HEK293 (cell line): ENCODE measurements at regions not wholly inside any gene's neighbourhood (a gene's known extent, or its start where the extent isn't known, plus 50 kb on each side); places are given as distances from the start of the nearest gene placed in this dataset.

Experiments
- CTCF ChIA-PET: fragments of 350-600 bp; formaldehyde crosslinking; extraction: SDS; loops from one replicate; lab custom pipeline; 2021; ENCODE audit warnings: antibody characterized with exemption; lab: Yijun Ruan, JAX
- POLR2A ChIA-PET: fragments of 300-600 bp; formaldehyde crosslinking; extraction: SDS; loops from one replicate; lab custom pipeline; 2020; ENCODE audit warnings: antibody characterized with exemption, inconsistent platforms; lab: Yijun Ruan, JAX
- H3K27ac ChIP-seq: fragments of 200-500 bp; sonication (Bioruptor generic); 2 replicates; pipeline ENCODE4 v1.5.1; 2014; ENCODE audit warnings: low read depth, low read length, control low read depth, inconsistent platforms; ENCODE audit errors: extremely low read depth
- H3K36me3 ChIP-seq, 2 experiments: fragments of 200-500 bp in 1 of 2; sonication (Bioruptor generic) in 1 of 2; 1 replicate in 1 of 2; 2 replicates in 1 of 2; pipeline ENCODE4 v1.5.1; 2014 to 2017; ENCODE audit warnings: inconsistent platforms in 2 of 2, low read length in 2 of 2; ENCODE audit not compliant: control insufficient read depth in 2 of 2, insufficient read depth in 1 of 2
- H3K4me1 ChIP-seq: fragments of 200-500 bp; sonication (Bioruptor generic); 2 replicates; pipeline ENCODE4 v1.5.1; 2014; ENCODE audit warnings: mild to moderate bottlenecking, low read length, inconsistent platforms; ENCODE audit not compliant: control insufficient read depth, insufficient read depth
- H3K4me3 ChIP-seq: 2 replicates; pipeline ENCODE4 v1.5.1; 2011; ENCODE audit warnings: low read depth, mild to moderate bottlenecking, control low read depth, low read length, moderate library complexity
- H3K9me3 ChIP-seq: fragments of 200-500 bp; sonication (Bioruptor generic); 2 replicates; pipeline ENCODE4 v1.5.1; 2014; ENCODE audit warnings: low read depth, low read length, inconsistent platforms; ENCODE audit not compliant: control insufficient read depth, insufficient read depth
- EGR2 ChIP-seq: fragments of 450-650 bp; formaldehyde crosslinking; IDR thresholded peaks from 2 replicates; pipeline ENCODE4 v1.5.1; 2016; ENCODE audit warnings: low read depth, missing biosample characterization, missing genetic modification characterization
- FEZF1 ChIP-seq: fragments of 450-650 bp; formaldehyde crosslinking; IDR thresholded peaks from 2 replicates; pipeline ENCODE4 v1.5.1; 2016; ENCODE audit warnings: missing biosample characterization, missing genetic modification characterization
- GLIS2 ChIP-seq: fragments of 450-650 bp; formaldehyde crosslinking; IDR thresholded peaks from 2 replicates; pipeline ENCODE4 v1.5.1; 2016; ENCODE audit warnings: missing biosample characterization, missing genetic modification characterization
- OSR2 ChIP-seq: fragments of 450-650 bp; formaldehyde crosslinking; IDR thresholded peaks from 2 replicates; pipeline ENCODE4 v1.5.1; 2016; ENCODE audit warnings: missing biosample characterization, missing genetic modification characterization
- OVOL3 ChIP-seq: fragments of 450-650 bp; formaldehyde crosslinking; IDR thresholded peaks from 2 replicates; pipeline ENCODE4 v1.5.1; 2016; ENCODE audit warnings: missing biosample characterization, missing genetic modification characterization
- PRDM10 ChIP-seq: fragments of 450-650 bp; formaldehyde crosslinking; IDR thresholded peaks from 2 replicates; pipeline ENCODE4 v1.5.1; 2016; ENCODE audit warnings: missing biosample characterization, missing genetic modification characterization
- SCRT2 ChIP-seq: fragments of 450-650 bp; formaldehyde crosslinking; IDR thresholded peaks from 2 replicates; pipeline ENCODE4 v1.5.1; 2016; ENCODE audit warnings: missing biosample characterization, missing genetic modification characterization
- TCF7L2 ChIP-seq: IDR thresholded peaks from 2 replicates; pipeline ENCODE4 v1.6.1; 2011; ENCODE audit warnings: low read depth, mild to moderate bottlenecking, inconsistent platforms, low read length, moderate library complexity, borderline replicate concordance
- TSHZ1 ChIP-seq: fragments of 450-650 bp; formaldehyde crosslinking; IDR thresholded peaks from 2 replicates; pipeline ENCODE4 v1.5.1; 2016; ENCODE audit warnings: missing biosample characterization, missing genetic modification characterization, borderline replicate concordance
- WT1 ChIP-seq: fragments of 450-650 bp; formaldehyde crosslinking; IDR thresholded peaks from 2 replicates; pipeline ENCODE4 v1.5.1; 2016; ENCODE audit warnings: missing biosample characterization, missing genetic modification characterization
- ZBTB21 ChIP-seq: fragments of 450-650 bp; formaldehyde crosslinking; IDR thresholded peaks from 2 replicates; pipeline ENCODE4 v1.5.1; 2017; ENCODE audit warnings: missing biosample characterization, missing genetic modification characterization
- ZNF114 ChIP-seq: fragments of 450-650 bp; formaldehyde crosslinking; IDR thresholded peaks from 2 replicates; pipeline ENCODE4 v1.5.0; 2017; ENCODE audit warnings: missing biosample characterization, missing genetic modification characterization
- ZNF121 ChIP-seq: fragments of 450-650 bp; formaldehyde crosslinking; IDR thresholded peaks from 2 replicates; pipeline ENCODE4 v1.5.1; 2016; ENCODE audit warnings: missing biosample characterization, missing genetic modification characterization
- ZNF221 ChIP-seq: fragments of 450-650 bp; formaldehyde crosslinking; IDR thresholded peaks from 2 replicates; pipeline ENCODE4 v1.5.1; 2017; ENCODE audit warnings: missing biosample characterization, missing genetic modification characterization, borderline replicate concordance
- ZNF239 ChIP-seq: fragments of 450-650 bp; formaldehyde crosslinking; IDR thresholded peaks from 2 replicates; pipeline ENCODE4 v1.5.1; 2016; ENCODE audit warnings: missing biosample characterization, missing genetic modification characterization
- ZNF426 ChIP-seq: fragments of 450-650 bp; formaldehyde crosslinking; IDR thresholded peaks from 2 replicates; pipeline ENCODE4 v1.5.1; 2017; ENCODE audit warnings: missing biosample characterization, missing genetic modification characterization, mild to moderate bottlenecking, inconsistent platforms, moderate library complexity
- ZNF449 ChIP-seq: fragments of 450-650 bp; formaldehyde crosslinking; IDR thresholded peaks from 2 replicates; pipeline ENCODE4 v1.5.1; 2017; ENCODE audit warnings: missing biosample characterization, mild to moderate bottlenecking, missing genetic modification characterization, moderate library complexity
- ZNF501 ChIP-seq: fragments of 450-650 bp; formaldehyde crosslinking; IDR thresholded peaks from 2 replicates; pipeline ENCODE4 v1.5.1; 2016; ENCODE audit warnings: missing biosample characterization, missing genetic modification characterization
- ZNF596 ChIP-seq: fragments of 450-650 bp; IDR thresholded peaks from 2 replicates; pipeline ENCODE4 v1.5.0; 2018; ENCODE audit warnings: missing biosample characterization, mild to moderate bottlenecking, missing genetic modification characterization, moderate library complexity
- ZNF629 ChIP-seq: fragments of 450-650 bp; formaldehyde crosslinking; IDR thresholded peaks from 2 replicates; pipeline ENCODE4 v1.5.1; 2017; ENCODE audit warnings: missing biosample characterization, missing genetic modification characterization
- ZNF658 ChIP-seq: fragments of 450-650 bp; formaldehyde crosslinking; IDR thresholded peaks from 2 replicates; pipeline ENCODE4; 2016; ENCODE audit warnings: missing biosample characterization, missing genetic modification characterization
- ZNF776 ChIP-seq: fragments of 450-650 bp; formaldehyde crosslinking; IDR thresholded peaks from 2 replicates; pipeline ENCODE4 v1.5.0; 2017; ENCODE audit warnings: missing biosample characterization, missing genetic modification characterization, borderline replicate concordance
- ZNF785 ChIP-seq: fragments of 450-650 bp; formaldehyde crosslinking; IDR thresholded peaks from 2 replicates; pipeline ENCODE4 v1.5.1; 2016; ENCODE audit warnings: missing biosample characterization, missing genetic modification characterization
- ZNF843 ChIP-seq: fragments of 450-650 bp; formaldehyde crosslinking; IDR thresholded peaks from 2 replicates; pipeline ENCODE4 v1.5.1; 2016; ENCODE audit warnings: missing biosample characterization, missing genetic modification characterization
- TF ChIP-seq, protein P1 (sequence below): fragments of 450-650 bp; formaldehyde crosslinking; IDR thresholded peaks from 2 replicates; pipeline ENCODE4 v1.5.1; 2016; ENCODE audit warnings: missing biosample characterization, missing genetic modification characterization

- TF ChIP-seq SCRT2 (tag by site-specific recombination) = peak; percentile 89
- TF ChIP-seq EGR2 (tag by site-specific recombination) = no peak
- TF ChIP-seq ZNF426 (tag by site-specific recombination) = no peak
- TF ChIP-seq ZNF114 = no peak
- TF ChIP-seq, all 188 proteins: peak for 27
Observed at GRCh38 chrX:139201924-139202323, 328.6 kb upstream of the F9 start (continued).

DNA sequence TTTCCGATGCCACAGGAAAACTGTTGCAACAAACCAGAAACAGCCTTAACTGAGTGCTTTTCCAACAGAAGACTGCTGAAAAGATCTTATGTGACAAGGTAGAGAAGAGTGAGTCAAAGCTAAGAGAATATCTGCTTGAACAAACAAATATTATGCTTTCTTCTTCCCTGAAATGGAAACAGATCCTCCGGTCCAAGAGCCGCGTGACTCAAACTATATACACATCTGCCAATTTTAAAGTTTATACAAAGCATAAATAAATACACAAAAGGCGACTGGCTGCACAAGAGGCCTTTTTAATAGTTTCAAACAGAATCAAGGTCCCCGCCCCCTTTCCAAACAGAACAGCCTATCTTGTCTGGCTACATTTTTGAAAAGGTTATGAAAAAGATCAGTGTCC is 329.7 kb upstream of the F9 start:
- POLR2A ChIA-PET = no interaction called here
- TF ChIP-seq GLIS2 (no peak), TSHZ1 (tag by site-specific recombination) (0 out of 2 replicates have a peak, but pooled peaks have one; percentile 22), TCF7L2 (no peak), EGR2 (tag by site-specific recombination) (no peak), PRDM10 (tag by site-specific recombination) (0 out of 2 replicates have a peak, but pooled peaks have one; percentile 16), ZNF121 (tag by site-specific recombination) (no peak), ZNF785 (tag by site-specific recombination) (no peak), ZNF776 (tag by site-specific recombination) (no peak), ZNF239 (tag by site-specific recombination) (no peak), ZNF221 (no peak), ZNF658 (tag by site-specific recombination) (no peak), ZNF501 (tag by site-specific recombination) (no peak), ZNF596 (no peak), ZNF449 (no peak), ZNF843 (tag by site-specific recombination) (0 out of 2 replicates have a peak, but pooled peaks have one; percentile 36), OSR2 (tag by site-specific recombination) (0 out of 2 replicates have a peak, but pooled peaks have one; percentile 19), ZBTB21 (tag by site-specific recombination) (no peak), WT1 (tag by site-specific recombination) (0 out of 2 replicates have a peak, but pooled peaks have one; percentile 16), OVOL3 (no peak), FEZF1 (tag by site-specific recombination) (peak; percentile 62), ZNF629 (peak; percentile 47)
- TF ChIP-seq, protein P1, sequence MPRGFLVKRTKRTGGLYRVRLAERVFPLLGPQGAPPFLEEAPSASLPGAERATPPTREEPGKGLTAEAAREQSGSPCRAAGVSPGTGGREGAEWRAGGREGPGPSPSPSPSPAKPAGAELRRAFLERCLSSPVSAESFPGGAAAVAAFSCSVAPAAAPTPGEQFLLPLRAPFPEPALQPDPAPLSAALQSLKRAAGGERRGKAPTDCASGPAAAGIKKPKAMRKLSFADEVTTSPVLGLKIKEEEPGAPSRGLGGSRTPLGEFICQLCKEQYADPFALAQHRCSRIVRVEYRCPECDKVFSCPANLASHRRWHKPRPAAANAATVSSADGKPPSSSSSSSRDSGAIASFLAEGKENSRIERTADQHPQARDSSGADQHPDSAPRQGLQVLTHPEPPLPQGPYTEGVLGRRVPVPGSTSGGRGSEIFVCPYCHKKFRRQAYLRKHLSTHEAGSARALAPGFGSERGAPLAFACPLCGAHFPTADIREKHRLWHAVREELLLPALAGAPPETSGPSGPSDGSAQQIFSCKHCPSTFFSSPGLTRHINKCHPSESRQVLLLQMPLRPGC (tag by site-specific recombination) = peak; percentile 38; the same call in 1 of the 2 replicates

More for the DNA sequence above, 329.7 kb upstream of the F9 start:
- no peaks in the 10 kb centered on the region for H3K36me3 ChIP-seq
- peaks cover 15% of the 10 kb centered on the region for H3K4me1 ChIP-seq
- no peak overlapping the region for H3K4me3 ChIP-seq
- CTCF ChIA-PET = interaction anchor here (0.5 to 1.3 kb wide), 2 partner anchors 74 to 229 kb away, joined by 3 to 5 read pairs; no protein-coding TSS in a partner anchor
- peak overlapping the region; percentile 40; the same call in 1 of the 2 replicates for H3K27ac ChIP-seq
- H3K9me3 ChIP-seq = no peaks in the 10 kb centered on the region
